ENCODE measurements at regions not wholly inside any gene's neighbourhood (a gene's known extent, or its start where the extent isn't known, plus 50 kb on each side); places are given as distances from the start of the nearest gene placed in this dataset.

DNA sequence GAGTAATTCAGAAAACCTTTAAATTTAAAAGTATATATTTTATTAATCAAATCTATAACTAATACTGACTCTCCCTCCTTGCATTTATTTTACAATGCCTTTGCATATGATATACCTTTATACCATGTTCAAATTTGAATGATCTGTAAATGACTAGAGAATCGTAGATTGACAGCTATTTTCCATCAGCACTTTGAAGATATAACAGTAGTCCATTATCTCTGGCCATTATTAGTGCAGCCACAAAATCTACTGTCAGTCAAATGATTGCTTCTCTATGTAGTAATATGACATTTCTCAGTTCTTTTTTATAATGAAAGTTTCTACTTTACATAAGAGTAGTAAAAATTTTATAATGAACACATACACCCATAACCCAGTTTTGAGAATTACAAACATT, 1054.8 kb upstream of the B3GALT2 start:
- ATAC-seq, result no peak
- intact Hi-C loops (cut with micrococcal nuclease; ENCODE audit: unreplicated experiment) (no loop called here), in situ Hi-C loops (cut with MboI) (no loop called here)
- ChIA-PET POLR2A (no interaction called here), RAD21 (ENCODE audit: unreplicated experiment) (no interaction called here), SMC1A (ENCODE audit: uncharacterized antibody, unreplicated experiment) (no interaction called here), CTCF (no interaction called here)
- no peaks in the 10 kb centered on the region for H3K79me2 ChIP-seq (ENCODE audit: control insufficient read depth, insufficient read depth, low read length)
- TF ChIP-seq BMI1 (IDR thresholded peaks at IDR 0.05; ENCODE audit: borderline replicate concordance), result no peak
- no peak for TF ChIP-seq NFIC (IDR thresholded peaks at IDR 0.05; ENCODE audit: low read depth, low read length)
- TF ChIP-seq, protein P1, sequence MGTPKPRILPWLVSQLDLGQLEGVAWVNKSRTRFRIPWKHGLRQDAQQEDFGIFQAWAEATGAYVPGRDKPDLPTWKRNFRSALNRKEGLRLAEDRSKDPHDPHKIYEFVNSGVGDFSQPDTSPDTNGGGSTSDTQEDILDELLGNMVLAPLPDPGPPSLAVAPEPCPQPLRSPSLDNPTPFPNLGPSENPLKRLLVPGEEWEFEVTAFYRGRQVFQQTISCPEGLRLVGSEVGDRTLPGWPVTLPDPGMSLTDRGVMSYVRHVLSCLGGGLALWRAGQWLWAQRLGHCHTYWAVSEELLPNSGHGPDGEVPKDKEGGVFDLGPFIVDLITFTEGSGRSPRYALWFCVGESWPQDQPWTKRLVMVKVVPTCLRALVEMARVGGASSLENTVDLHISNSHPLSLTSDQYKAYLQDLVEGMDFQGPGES (IDR thresholded peaks at IDR 0.05), result no peak
- no peak for TF ChIP-seq BRCA1 (IDR thresholded peaks at IDR 0.05; ENCODE audit: low read depth, low read length)
- TF ChIP-seq KAT2A (conservative IDR thresholded peaks at IDR 0.05; ENCODE audit: control insufficient read depth, low read depth, low read length), result no peak
- no peak for TF ChIP-seq FOXK2 (IDR thresholded peaks at IDR 0.05)
- DNase-seq (ENCODE audit: low read depth, low spot score), result no peak
- H3K9ac ChIP-seq (ENCODE audit: control insufficient read depth, insufficient read depth, low read length), result no peak overlapping the region
- no TSS peak for BruUV-seq (replicated peaks)
- H3K4me1 ChIP-seq (ENCODE audit: control insufficient read depth, insufficient read depth, low read length), result no peaks in the 10 kb centered on the region
- no peaks in the 10 kb centered on the region for H3K36me3 ChIP-seq (ENCODE audit: control insufficient read depth in 2 of 2, insufficient read depth in 2 of 2, low read length in 1 of 2)
- H3K27me3 ChIP-seq (replicated peaks in 1 of 2; ENCODE audit: control insufficient read depth in 2 of 2, insufficient read depth in 2 of 2, low read length in 1 of 2), result no peaks in the 10 kb centered on the region
- no peaks in the 10 kb centered on the region for H4K20me1 ChIP-seq (ENCODE audit: control insufficient read depth, insufficient read depth)
- WGBS (ENCODE audit: insufficient coverage, insufficient replicate concordance, low lambda C conversion rate, missing lambda C conversion rate), result 0% methylated on average over 1 of the region's 1 CpG
- H3K4me3 ChIP-seq, result no peak overlapping the region
- H3K27ac ChIP-seq (ENCODE audit: control insufficient read depth, insufficient read depth), result no peak overlapping the region
- no peaks in the 10 kb centered on the region for H3K9me3 ChIP-seq (replicated peaks; ENCODE audit: control insufficient read depth, insufficient read depth, low read length)
- no peak overlapping the region for H3K4me2 ChIP-seq (ENCODE audit: control insufficient read depth, insufficient read depth)
- FAIRE-seq, result no peak
- H2AFZ ChIP-seq (ENCODE audit: control insufficient read depth, low read depth, low read length), result no peak overlapping the region

DNA sequence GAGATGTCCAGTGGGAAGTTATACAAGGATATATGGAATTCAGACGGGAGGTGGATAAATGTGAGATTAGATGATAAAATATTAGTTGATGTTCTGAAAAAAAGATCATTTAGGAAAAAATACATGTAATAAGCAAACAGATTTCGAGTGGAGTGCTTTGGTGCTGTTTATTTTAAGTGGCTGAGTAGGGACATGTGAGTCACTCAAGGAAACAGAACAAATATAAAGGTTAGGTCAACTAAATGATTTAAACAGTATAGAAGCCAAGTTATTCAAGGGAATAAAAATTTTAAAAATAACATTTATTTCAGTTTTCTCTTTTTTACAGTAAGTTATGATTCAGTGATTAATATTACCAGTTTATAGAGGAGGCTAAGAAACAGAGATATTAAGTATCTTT, 1046.7 kb upstream of the B3GALT2 start:
- Histone ChIP-seq H3K36me3 (ENCODE audit: control insufficient read depth in 2 of 2, insufficient read depth in 2 of 2, low read length in 1 of 2) (no peaks in the 10 kb centered on the region), H3K4me1 (ENCODE audit: control insufficient read depth, insufficient read depth, low read length) (no peaks in the 10 kb centered on the region), H3K27ac (ENCODE audit: control insufficient read depth, insufficient read depth) (no peak overlapping the region), H3K79me2 (ENCODE audit: control insufficient read depth, insufficient read depth, low read length) (no peaks in the 10 kb centered on the region), H3K9ac (ENCODE audit: control insufficient read depth, insufficient read depth, low read length) (no peak overlapping the region), H3K9me3 (replicated peaks; ENCODE audit: control insufficient read depth, insufficient read depth, low read length) (no peaks in the 10 kb centered on the region), H4K20me1 (ENCODE audit: control insufficient read depth, insufficient read depth) (no peaks in the 10 kb centered on the region), H3K27me3 (replicated peaks in 1 of 2; ENCODE audit: control insufficient read depth in 2 of 2, insufficient read depth in 2 of 2, low read length in 1 of 2) (no peaks in the 10 kb centered on the region), H3K4me2 (ENCODE audit: control insufficient read depth, insufficient read depth) (no peak overlapping the region), H3K4me3 (no peak overlapping the region), H2AFZ (ENCODE audit: control insufficient read depth, low read depth, low read length) (no peak overlapping the region)
- BruUV-seq (replicated peaks), result no TSS peak
- ChIA-PET RAD21 (ENCODE audit: unreplicated experiment) (no interaction called here), POLR2A (no interaction called here), CTCF (no interaction called here), SMC1A (ENCODE audit: uncharacterized antibody, unreplicated experiment) (no interaction called here)
- intact Hi-C loops (cut with micrococcal nuclease; ENCODE audit: unreplicated experiment) (no loop called here), in situ Hi-C loops (cut with MboI) (no loop called here)
- ATAC-seq (no peak), FAIRE-seq (no peak), DNase-seq (ENCODE audit: low read depth, low spot score) (no peak)
- 0% methylated on average over 2 of the region's 2 CpGs for WGBS (ENCODE audit: insufficient coverage, insufficient replicate concordance, low lambda C conversion rate, missing lambda C conversion rate)
- TF ChIP-seq, protein P2, sequence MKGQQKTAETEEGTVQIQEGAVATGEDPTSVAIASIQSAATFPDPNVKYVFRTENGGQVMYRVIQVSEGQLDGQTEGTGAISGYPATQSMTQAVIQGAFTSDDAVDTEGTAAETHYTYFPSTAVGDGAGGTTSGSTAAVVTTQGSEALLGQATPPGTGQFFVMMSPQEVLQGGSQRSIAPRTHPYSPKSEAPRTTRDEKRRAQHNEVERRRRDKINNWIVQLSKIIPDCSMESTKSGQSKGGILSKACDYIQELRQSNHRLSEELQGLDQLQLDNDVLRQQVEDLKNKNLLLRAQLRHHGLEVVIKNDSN (IDR thresholded peaks at IDR 0.05; ENCODE audit: borderline replicate concordance, extremely low read length, insufficient read depth, low read depth, low read length), result no peak
- no peak for TF ChIP-seq GATAD2B (conservative IDR thresholded peaks at IDR 0.05; ENCODE audit: low read depth)
- TF ChIP-seq, protein P3, sequence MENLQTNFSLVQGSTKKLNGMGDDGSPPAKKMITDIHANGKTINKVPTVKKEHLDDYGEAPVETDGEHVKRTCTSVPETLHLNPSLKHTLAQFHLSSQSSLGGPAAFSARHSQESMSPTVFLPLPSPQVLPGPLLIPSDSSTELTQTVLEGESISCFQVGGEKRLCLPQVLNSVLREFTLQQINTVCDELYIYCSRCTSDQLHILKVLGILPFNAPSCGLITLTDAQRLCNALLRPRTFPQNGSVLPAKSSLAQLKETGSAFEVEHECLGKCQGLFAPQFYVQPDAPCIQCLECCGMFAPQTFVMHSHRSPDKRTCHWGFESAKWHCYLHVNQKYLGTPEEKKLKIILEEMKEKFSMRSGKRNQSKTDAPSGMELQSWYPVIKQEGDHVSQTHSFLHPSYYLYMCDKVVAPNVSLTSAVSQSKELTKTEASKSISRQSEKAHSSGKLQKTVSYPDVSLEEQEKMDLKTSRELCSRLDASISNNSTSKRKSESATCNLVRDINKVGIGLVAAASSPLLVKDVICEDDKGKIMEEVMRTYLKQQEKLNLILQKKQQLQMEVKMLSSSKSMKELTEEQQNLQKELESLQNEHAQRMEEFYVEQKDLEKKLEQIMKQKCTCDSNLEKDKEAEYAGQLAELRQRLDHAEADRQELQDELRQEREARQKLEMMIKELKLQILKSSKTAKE (IDR thresholded peaks at IDR 0.05; ENCODE audit: low read depth, poor library complexity, severe bottlenecking), result no peak
